IgD-negative memory B cell (primary cell): ENCODE measurements at regions not wholly inside any gene's neighbourhood (a gene's known extent, or its start where the extent isn't known, plus 50 kb on each side); places are given as distances from the start of the nearest gene placed in this dataset.

Experiments used
- H3K27ac Mint-ChIP-seq, 3 donors: one replicate each; pipeline ENCODE4 v1.8.0; 2020 to 2022; ENCODE audit warnings: mild to moderate bottlenecking in 3 of 3, mixed read lengths in 3 of 3, moderate library complexity in 1 of 3
- H3K27me3 Mint-ChIP-seq: one replicate; pipeline ENCODE4 v1.8.0; 2021; ENCODE audit warnings: mixed read lengths
- H3K36me3 Mint-ChIP-seq: one replicate; pipeline ENCODE4 v1.8.0; 2020; ENCODE audit warnings: mild to moderate bottlenecking, mixed read lengths
- H3K4me1 Mint-ChIP-seq, 3 donors: one replicate each; pipeline ENCODE4 v1.8.0; 2020 to 2022; ENCODE audit warnings: mixed read lengths in 3 of 3, mild to moderate bottlenecking in 1 of 3
- H3K4me3 Mint-ChIP-seq, 4 donors: one replicate each; pipeline ENCODE4 v1.8.0; 2020 to 2022; ENCODE audit warnings: mild to moderate bottlenecking in 4 of 4, mixed read lengths in 4 of 4, moderate library complexity in 3 of 4
- H3K9me3 Mint-ChIP-seq, 3 donors: one replicate each; pipeline ENCODE4 v1.8.0; 2020 to 2021; ENCODE audit warnings: mixed read lengths in 3 of 3, mild to moderate bottlenecking in 1 of 3

DNA sequence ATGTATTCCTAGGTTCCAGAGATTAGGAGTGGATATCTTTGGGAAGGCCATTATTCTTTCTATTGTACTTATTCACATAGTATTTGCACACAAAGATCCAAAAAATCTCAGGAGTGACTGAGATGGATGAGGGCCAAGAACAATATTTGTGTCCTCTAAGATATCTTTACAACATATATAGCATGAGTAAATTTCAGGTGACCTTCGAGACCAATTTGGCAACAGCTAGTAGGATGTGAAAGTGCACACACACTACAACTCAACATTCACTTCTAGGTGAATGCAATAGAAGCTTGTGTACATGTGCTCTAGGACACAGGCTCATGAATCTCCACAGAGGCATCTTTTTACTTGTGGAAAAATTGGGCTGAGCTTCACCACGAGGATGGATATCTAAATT is 224.0 kb downstream of the C1orf94 start:
- Mint-ChIP-seq H3K4me1 (no peaks in the 10 kb centered on the region), H3K4me3 (no peak overlapping the region), H3K27ac (no peak overlapping the region), H3K36me3 (peaks cover 1% of the 10 kb centered on the region), H3K9me3 (peaks cover 0 to 7% (median 3%) of the 10 kb centered on the region in 3 donors), H3K27me3 (no peaks in the 10 kb centered on the region)

DNA sequence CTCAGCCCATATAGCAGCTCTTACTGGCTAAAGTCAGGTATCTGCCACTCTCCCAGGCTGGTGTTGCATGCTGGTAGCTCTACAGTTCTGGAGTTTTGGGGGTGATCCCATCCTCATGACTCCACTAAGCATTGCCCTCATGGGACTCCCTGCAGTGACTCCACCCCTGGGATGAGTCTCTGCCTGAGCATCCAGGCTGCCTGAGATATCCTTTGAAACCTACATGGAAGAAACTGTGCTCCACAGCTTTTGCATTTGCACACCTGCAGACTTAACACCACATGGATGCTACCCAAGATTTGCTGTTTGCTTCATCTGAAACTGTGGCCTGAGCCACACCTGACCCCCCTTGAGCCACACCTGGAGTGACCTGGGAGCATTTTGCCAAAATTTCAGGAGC is 226.4 kb downstream of the C1orf94 start:
- H3K9me3 Mint-ChIP-seq, result peaks cover 5 to 7% (median 6%) of the 10 kb centered on the region in 3 donors
- H3K4me1 Mint-ChIP-seq, result no peaks in the 10 kb centered on the region
- H3K27me3 Mint-ChIP-seq, result peaks cover 3% of the 10 kb centered on the region
- H3K36me3 Mint-ChIP-seq, result peaks cover 1% of the 10 kb centered on the region
- no peak overlapping the region for H3K27ac Mint-ChIP-seq
- H3K4me3 Mint-ChIP-seq, result no peak overlapping the region

- H3K27ac Mint-ChIP-seq, result no peak overlapping the region
- peaks cover 5 to 10% (median 8%) of the 10 kb centered on the region in 3 donors for H3K9me3 Mint-ChIP-seq
- no peaks in the 10 kb centered on the region for H3K4me1 Mint-ChIP-seq
- no peak overlapping the region for H3K4me3 Mint-ChIP-seq
- peaks cover 7% of the 10 kb centered on the region for H3K27me3 Mint-ChIP-seq
- peaks cover 1% of the 10 kb centered on the region for H3K36me3 Mint-ChIP-seq
Observed at GRCh38 chr1:34404804-34405203, 228.1 kb downstream of the C1orf94 start.

- Mint-ChIP-seq H3K36me3 (peaks cover 1% of the 10 kb centered on the region), H3K27ac (no peak overlapping the region), H3K9me3 (peaks cover 5 to 10% (median 8%) of the 10 kb centered on the region in 3 donors), H3K4me1 (no peaks in the 10 kb centered on the region), H3K27me3 (peaks cover 7% of the 10 kb centered on the region), H3K4me3 (no peak overlapping the region)
Observed at GRCh38 chr1:34405266-34405959, 228.7 kb downstream of the C1orf94 start.

DNA sequence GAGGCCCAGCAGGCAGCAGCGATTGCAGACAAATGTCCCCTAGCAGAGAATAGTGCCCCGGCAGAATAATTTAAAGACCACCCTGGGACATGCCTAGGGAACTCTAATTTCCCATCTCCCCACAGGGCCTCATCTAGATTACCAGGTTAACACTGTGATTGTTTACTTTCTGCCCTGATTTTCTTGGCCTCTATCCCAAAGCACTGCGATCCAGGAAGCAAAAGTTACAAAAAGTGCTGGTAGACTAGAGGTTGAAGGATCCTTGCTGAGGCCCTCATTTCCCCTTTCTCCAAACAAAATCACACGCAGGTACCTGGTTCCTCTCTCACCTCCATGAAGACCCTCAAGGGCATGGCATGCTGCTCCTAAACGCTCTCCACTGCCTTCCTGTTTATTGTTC is 229.7 kb downstream of the C1orf94 start:
- no peak overlapping the region for H3K27ac Mint-ChIP-seq
- H3K9me3 Mint-ChIP-seq, result peaks cover 5 to 10% (median 8%) of the 10 kb centered on the region in 3 donors
- no peak overlapping the region for H3K4me3 Mint-ChIP-seq
- H3K4me1 Mint-ChIP-seq, result no peaks in the 10 kb centered on the region
- H3K27me3 Mint-ChIP-seq, result peaks cover 7% of the 10 kb centered on the region
- no peaks in the 10 kb centered on the region for H3K36me3 Mint-ChIP-seq

DNA sequence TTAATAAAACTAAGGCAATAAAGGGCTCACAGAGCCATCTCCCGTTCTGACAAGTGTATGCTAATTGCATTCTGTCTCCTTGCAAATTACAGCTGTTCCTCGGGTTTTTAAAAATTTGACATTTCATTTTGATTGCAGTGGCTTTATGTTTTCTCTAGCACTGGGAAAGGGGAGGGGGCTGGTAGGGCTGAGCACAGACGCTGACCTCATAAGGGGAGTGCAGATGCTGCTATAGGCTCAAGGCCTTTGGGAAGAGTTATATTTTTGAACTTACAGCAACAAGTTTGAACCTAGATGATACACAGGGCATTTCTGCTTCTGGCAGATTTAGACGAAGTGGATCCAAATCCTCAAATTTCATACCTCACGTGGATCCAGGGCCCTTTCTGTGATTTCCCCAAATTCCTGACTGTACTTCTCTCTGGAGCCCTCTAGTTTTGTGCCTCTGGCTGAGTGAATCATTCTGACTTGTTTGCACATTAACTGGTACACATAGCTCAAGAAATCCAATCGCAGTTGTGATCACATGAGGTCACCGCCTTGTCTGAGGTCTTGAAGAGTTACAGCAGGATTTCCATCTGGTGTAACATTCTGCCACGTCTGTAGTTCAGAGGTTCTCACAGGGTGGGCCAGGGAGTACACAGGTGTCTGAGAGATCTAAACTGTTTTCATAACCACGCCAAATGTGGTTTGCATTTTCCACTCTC is 230.3 kb downstream of the C1orf94 start:
- no peak overlapping the region for H3K4me3 Mint-ChIP-seq
- peaks cover 5 to 10% (median 8%) of the 10 kb centered on the region in 3 donors for H3K9me3 Mint-ChIP-seq
- H3K4me1 Mint-ChIP-seq, result no peaks in the 10 kb centered on the region
- H3K27ac Mint-ChIP-seq, result no peak overlapping the region
- H3K36me3 Mint-ChIP-seq, result no peaks in the 10 kb centered on the region
- H3K27me3 Mint-ChIP-seq, result peaks cover 7% of the 10 kb centered on the region

DNA sequence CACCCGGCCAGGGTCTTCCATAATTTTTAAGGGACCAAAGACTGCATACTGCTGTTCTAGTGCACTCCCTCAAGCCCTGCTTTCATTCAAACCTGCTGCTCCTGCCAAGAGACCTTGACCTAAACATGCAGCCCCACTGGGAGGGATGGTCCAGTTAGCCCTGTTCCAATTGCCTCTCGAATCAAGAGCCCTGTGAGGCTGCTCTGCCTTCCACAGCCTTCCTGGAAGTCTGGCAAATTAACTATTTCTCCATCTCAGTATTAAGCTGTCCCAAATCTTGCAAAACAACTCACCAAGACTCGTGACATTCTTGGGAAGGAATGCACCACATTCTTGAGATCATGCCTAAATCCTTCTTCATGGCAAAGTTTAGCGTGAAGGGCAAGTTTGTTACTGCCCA is 231.3 kb downstream of the C1orf94 start:
- Mint-ChIP-seq H3K27me3 (peaks cover 7% of the 10 kb centered on the region), H3K4me3 (no peak overlapping the region), H3K27ac (no peak overlapping the region), H3K4me1 (no peaks in the 10 kb centered on the region), H3K9me3 (peaks cover 3 to 10% (median 8%) of the 10 kb centered on the region in 3 donors), H3K36me3 (no peaks in the 10 kb centered on the region)

GRCh38 chr1:34409689-34410229 is 233.1 kb downstream of the C1orf94 start:
- Mint-ChIP-seq H3K4me1 (no peaks in the 10 kb centered on the region), H3K9me3 (peaks cover 2 to 13% (median 3%) of the 10 kb centered on the region in 3 donors), H3K27ac (no peak overlapping the region), H3K27me3 (peaks cover 7% of the 10 kb centered on the region), H3K36me3 (no peaks in the 10 kb centered on the region), H3K4me3 (no peak overlapping the region)

DNA sequence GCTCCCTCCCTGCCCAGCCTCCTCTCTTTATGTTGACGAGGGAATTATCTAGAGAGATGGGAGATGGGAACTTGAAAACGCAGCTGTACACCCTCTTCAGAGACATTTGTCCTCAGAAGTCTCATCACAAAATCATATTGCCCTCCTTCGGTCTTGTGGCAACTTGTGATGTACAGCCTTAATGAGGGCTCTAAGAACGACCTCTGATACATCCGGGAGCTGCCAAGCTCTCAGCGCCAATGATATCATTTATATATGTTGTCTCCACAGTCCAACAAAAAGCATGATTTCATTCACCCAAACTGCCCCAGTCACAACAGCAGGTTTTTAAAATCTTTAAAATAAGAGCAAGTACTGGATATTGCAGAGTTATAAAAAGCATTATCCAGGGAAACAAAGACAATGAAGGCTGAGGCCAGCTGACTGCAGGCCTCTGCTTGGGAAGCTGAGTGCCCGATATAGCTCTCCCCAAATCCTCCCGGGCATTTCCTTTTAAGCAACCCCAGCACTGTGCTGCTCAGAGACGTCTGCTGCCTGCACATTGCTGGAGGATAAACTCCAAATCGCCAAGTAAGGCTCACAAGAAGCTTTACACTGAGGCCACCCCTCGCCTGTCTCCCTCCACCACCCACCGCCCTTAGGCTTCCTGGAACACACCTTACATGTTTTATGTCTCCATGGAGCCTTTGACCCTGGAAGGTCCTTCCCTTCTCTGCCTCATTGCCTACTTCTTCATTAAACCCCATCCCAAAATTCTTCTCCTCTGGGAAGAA is 236.1 kb downstream of the C1orf94 start:
- H3K27me3 Mint-ChIP-seq, result peaks cover 7% of the 10 kb centered on the region
- H3K36me3 Mint-ChIP-seq, result no peaks in the 10 kb centered on the region
- H3K9me3 Mint-ChIP-seq, result peaks cover 0 to 8% (median 3%) of the 10 kb centered on the region in 3 donors
- no peak overlapping the region for H3K27ac Mint-ChIP-seq
- no peak overlapping the region for H3K4me3 Mint-ChIP-seq
- no peaks in the 10 kb centered on the region for H3K4me1 Mint-ChIP-seq

GRCh38 chr1:34415140-34415539 is 238.4 kb downstream of the C1orf94 start:
- Mint-ChIP-seq H3K27me3 (peaks cover 7% of the 10 kb centered on the region), H3K4me3 (no peak overlapping the region), H3K36me3 (no peaks in the 10 kb centered on the region), H3K9me3 (peaks cover 0 to 6% (median 0%) of the 10 kb centered on the region in 3 donors), H3K4me1 (no peaks in the 10 kb centered on the region), H3K27ac (no peak overlapping the region)

DNA sequence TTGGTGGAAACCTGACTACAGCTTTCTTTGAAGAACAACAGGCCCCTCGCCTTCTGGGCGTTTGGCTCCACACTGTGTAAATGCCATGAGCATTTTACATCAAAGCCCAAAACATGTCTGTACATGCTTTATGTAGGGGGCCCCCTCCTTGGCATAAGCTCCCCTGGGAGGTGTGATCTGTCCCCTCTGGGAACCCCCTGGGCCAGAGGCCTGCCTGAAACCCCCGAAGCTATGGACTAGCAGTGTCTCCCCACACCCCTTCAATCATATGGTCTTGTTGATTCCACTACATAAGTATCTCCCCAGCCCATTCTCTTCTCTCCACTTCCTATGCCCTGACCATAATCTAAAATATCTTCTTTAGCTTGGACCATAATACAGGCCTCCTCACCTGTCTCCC is 241.5 kb downstream of the C1orf94 start:
- no peaks in the 10 kb centered on the region for H3K4me1 Mint-ChIP-seq
- H3K9me3 Mint-ChIP-seq, result peaks cover 0 to 6% (median 0%) of the 10 kb centered on the region in 3 donors
- H3K36me3 Mint-ChIP-seq, result no peaks in the 10 kb centered on the region
- H3K27me3 Mint-ChIP-seq, result peaks cover 9% of the 10 kb centered on the region
- H3K27ac Mint-ChIP-seq, result no peak overlapping the region
- no peak overlapping the region for H3K4me3 Mint-ChIP-seq

- Mint-ChIP-seq H3K36me3 (no peaks in the 10 kb centered on the region), H3K4me3 (no peak overlapping the region), H3K4me1 (no peaks in the 10 kb centered on the region), H3K27me3 (peaks cover 9% of the 10 kb centered on the region), H3K9me3 (peaks cover 0 to 3% (median 0%) of the 10 kb centered on the region in 3 donors), H3K27ac (no peak overlapping the region)
Observed at GRCh38 chr1:34419663-34420136, 243.0 kb downstream of the C1orf94 start.

DNA sequence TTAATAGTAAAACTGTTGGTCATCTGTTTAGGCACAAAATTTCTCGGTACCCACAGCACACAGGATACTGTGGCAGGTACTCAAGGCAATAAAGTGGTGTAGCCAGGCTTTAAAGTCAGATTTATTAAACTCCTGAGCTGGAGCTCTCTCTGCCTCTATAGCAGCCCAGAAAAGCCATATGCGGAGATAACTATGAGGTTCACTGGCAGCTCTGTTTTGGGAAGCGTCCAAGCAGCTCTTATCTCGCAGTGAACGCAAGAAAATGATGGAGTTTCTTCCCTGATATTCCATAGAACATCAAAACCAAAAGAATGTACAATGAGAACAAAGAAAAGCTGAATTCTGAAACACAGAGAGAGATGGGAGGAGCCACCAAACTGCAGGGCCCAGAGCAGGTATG is 248.3 kb downstream of the C1orf94 start:
- H3K4me3 Mint-ChIP-seq, result no peak overlapping the region
- no peaks in the 10 kb centered on the region for H3K4me1 Mint-ChIP-seq
- peaks cover 0 to 2% (median 0%) of the 10 kb centered on the region in 3 donors for H3K9me3 Mint-ChIP-seq
- H3K27me3 Mint-ChIP-seq, result peaks cover 10% of the 10 kb centered on the region
- no peaks in the 10 kb centered on the region for H3K36me3 Mint-ChIP-seq
- no peak overlapping the region for H3K27ac Mint-ChIP-seq

GRCh38 chr1:34425785-34426184 is 249.1 kb downstream of the C1orf94 start:
- peaks cover 0 to 2% (median 0%) of the 10 kb centered on the region in 3 donors for H3K9me3 Mint-ChIP-seq
- no peak overlapping the region for H3K27ac Mint-ChIP-seq
- H3K4me3 Mint-ChIP-seq, result no peak overlapping the region
- no peaks in the 10 kb centered on the region for H3K4me1 Mint-ChIP-seq
- H3K27me3 Mint-ChIP-seq, result peaks cover 10% of the 10 kb centered on the region
- no peaks in the 10 kb centered on the region for H3K36me3 Mint-ChIP-seq
